ENCODE measurements at regions not wholly inside any gene's neighbourhood (a gene's known extent, or its start where the extent isn't known, plus 50 kb on each side); places are given as distances from the start of the nearest gene placed in this dataset.

- no peaks in the 10 kb centered on the region for H3K9me2 ChIP-seq (ENCODE audit: insufficient read depth)
- H3K36me3 ChIP-seq (ENCODE audit: control insufficient read depth in 1 of 2, insufficient read depth in 2 of 2, low read length in 2 of 2) = no peaks in the 10 kb centered on the region
- no peaks in the 10 kb centered on the region for H3K79me2 ChIP-seq (ENCODE audit: insufficient read depth, low read length)
- intact Hi-C loops (cut with micrococcal nuclease) = no loop called here
- no peak overlapping the region for H2AFZ ChIP-seq (ENCODE audit: low read depth, low read length, poor library complexity, severe bottlenecking)
- no peaks in the 10 kb centered on the region for H3K4me1 ChIP-seq (ENCODE audit: control insufficient read depth in 1 of 2, insufficient read depth in 2 of 2, low read length in 2 of 2)
- no peaks in the 10 kb centered on the region for H3K27me3 ChIP-seq (ENCODE audit: insufficient read depth, low read length)
- ATAC-seq = no peak
- TF ChIP-seq CBX3 (IDR thresholded peaks at IDR 0.05; ENCODE audit: low read depth) (no peak), TCF7L2 (IDR thresholded peaks at IDR 0.05; ENCODE audit: borderline replicate concordance, extremely low read depth, insufficient read depth, insufficient read length) (no peak), JUND (IDR thresholded peaks at IDR 0.05) (no peak), SP1 (IDR thresholded peaks at IDR 0.05; ENCODE audit: low read depth) (no peak), POLR2A (IDR thresholded peaks at IDR 0.05; ENCODE audit: borderline replicate concordance, extremely low read depth, insufficient read depth, insufficient read length) (no peak), ZFX (IDR thresholded peaks at IDR 0.05) (no peak), ZBTB33 (IDR thresholded peaks at IDR 0.05; ENCODE audit: extremely low read depth, insufficient replicate concordance, low read length) (no peak), POLR2AphosphoS5 (IDR thresholded peaks at IDR 0.05; ENCODE audit: low read depth, low read length) (no peak), ZNF274 (IDR thresholded peaks at IDR 0.05; ENCODE audit: low read depth, low read length) (no peak), YY1 (IDR thresholded peaks at IDR 0.05; ENCODE audit: extremely low read depth, insufficient replicate concordance, low read depth, low read length) (no peak), CEBPB (IDR thresholded peaks at IDR 0.05; ENCODE audit: low read depth) (no peak), ELF1 (IDR thresholded peaks at IDR 0.05; ENCODE audit: borderline replicate concordance, low read depth) (no peak), SRF (IDR thresholded peaks at IDR 0.05; ENCODE audit: low read depth) (no peak), ATF3 (IDR thresholded peaks at IDR 0.05) (no peak), SIN3A (IDR thresholded peaks at IDR 0.05; ENCODE audit: low read depth) (no peak)
- ChIA-PET POLR2A (no interaction called here), CTCF (no interaction called here), RAD21 (ENCODE audit: low non-redundant PET in 1 of 2, low total read pairs in 2 of 2, uncharacterized antibody in 2 of 2, unreplicated experiment in 2 of 2) (no interaction called here)
- no peak overlapping the region for H3K4me2 ChIP-seq (ENCODE audit: low read length)
- no peak overlapping the region for H3K9ac ChIP-seq (ENCODE audit: low read length)
- no peak for DNase-seq (ENCODE audit: low read depth, low spot score)
- H3K9me3 ChIP-seq (ENCODE audit: control insufficient read depth in 1 of 2, insufficient read depth in 1 of 2, low read depth in 1 of 2, low read length in 2 of 2) = peaks cover 18 to 39% of the 10 kb centered on the region in 2 experiments; a peak in 2 of 4 replicates
- H4K20me1 ChIP-seq (ENCODE audit: insufficient read depth) = no peaks in the 10 kb centered on the region
- no TSS peak for BruUV-seq (replicated peaks)
- no peak overlapping the region for H3K4me3 ChIP-seq (replicated peaks in 1 of 2; ENCODE audit: low read depth in 1 of 2, low read length in 2 of 2)
- no peak overlapping the region for H3K27ac ChIP-seq (ENCODE audit: low read depth, low read length)
Observed at GRCh38 chr19:57050863-57051262, 68.9 kb upstream of the USP29 start.
